Retina (tissue), 1 donor: ENCODE measurements at regions not wholly inside any gene's neighbourhood (a gene's known extent, or its start where the extent isn't known, plus 50 kb on each side); places are given as distances from the start of the nearest gene placed in this dataset.
A peak's percentile ranks its signal among the peaks of the same experiment; 100 is the strongest.
"Not testable (repeated sequence)": the region's sequence is repeated elsewhere in the genome, so short reads cannot be mapped to it uniquely, and the experiment has no call there.

Experiments
- DNase-seq: peaks from one replicate; pipeline ENCODE4 v3.0.0-alpha.2; 2016

- DNase-seq = no peak
Measured at GRCh38 chr12:131365821-131366260, 345.0 kb upstream of the SFSWAP start.

- no peak for DNase-seq
Measured at GRCh38 chr12:131366261-131366871, 344.5 kb upstream of the SFSWAP start.

- not testable (repeated sequence) for DNase-seq
Measured at GRCh38 chr12:131367067-131367982, 343.6 kb upstream of the SFSWAP start.

- no peak for DNase-seq
Measured at GRCh38 chr12:131367983-131368667, 342.8 kb upstream of the SFSWAP start.

- DNase-seq = no peak
Measured at GRCh38 chr12:131368668-131369071, 342.2 kb upstream of the SFSWAP start.

- DNase-seq = no peak
Measured at GRCh38 chr12:131369094-131369845, 341.6 kb upstream of the SFSWAP start.

GRCh38 chr12:131370321-131370720 lies 340.6 kb upstream of the SFSWAP start:
- no peak for DNase-seq

- no peak for DNase-seq
Measured at GRCh38 chr12:131370791-131371347, 340.0 kb upstream of the SFSWAP start.

GRCh38 chr12:131371401-131372170 lies 339.3 kb upstream of the SFSWAP start:
- DNase-seq = no peak

- no peak for DNase-seq
Measured at GRCh38 chr12:131372171-131372475, 338.8 kb upstream of the SFSWAP start.

- DNase-seq = no peak
Measured at GRCh38 chr12:131372706-131373195, 338.1 kb upstream of the SFSWAP start.

- no peak for DNase-seq
Measured at GRCh38 chr12:131375261-131375971, 335.5 kb upstream of the SFSWAP start.

- DNase-seq = no peak
Measured at GRCh38 chr12:131375972-131376345, 334.9 kb upstream of the SFSWAP start.

GRCh38 chr12:131378176-131378842 lies 332.6 kb upstream of the SFSWAP start:
- DNase-seq = peak; percentile 1

- DNase-seq = no peak
Measured at GRCh38 chr12:131378861-131379665, 331.8 kb upstream of the SFSWAP start.

- no peak for DNase-seq
Measured at GRCh38 chr12:131379738-131380137, 331.2 kb upstream of the SFSWAP start.

GRCh38 chr12:131380220-131380964 lies 330.5 kb upstream of the SFSWAP start:
- DNase-seq = peak; percentile 67

GRCh38 chr12:131380965-131381705 lies 329.8 kb upstream of the SFSWAP start:
- peak; percentile 50 for DNase-seq
